ENCODE measurements at regions not wholly inside any gene's neighbourhood (a gene's known extent, or its start where the extent isn't known, plus 50 kb on each side); places are given as distances from the start of the nearest gene placed in this dataset.

- Histone ChIP-seq H3K4me3 (ENCODE audit: low read length) (no peak overlapping the region), H3K27me3 (ENCODE audit: low read length) (no peaks in the 10 kb centered on the region), H3K4me2 (ENCODE audit: low read depth, low read length, poor library complexity, severe bottlenecking) (no peak overlapping the region), H3K27ac (ENCODE audit: low read length) (no peak overlapping the region), H4K20me1 (ENCODE audit: insufficient read depth, low read depth, low read length) (no peaks in the 10 kb centered on the region), H3K4me1 (ENCODE audit: low read length) (no peaks in the 10 kb centered on the region), H3K9me2 (replicated peaks; ENCODE audit: insufficient read depth, low read length) (no peaks in the 10 kb centered on the region), H3K79me2 (ENCODE audit: low read length) (no peaks in the 10 kb centered on the region), H3K36me3 (ENCODE audit: insufficient read depth, low read length) (no peaks in the 10 kb centered on the region), H3K9me3 (ENCODE audit: low read length) (no peaks in the 10 kb centered on the region), H3K9ac (ENCODE audit: low read length) (no peak overlapping the region), H2AFZ (ENCODE audit: low read length) (no peak overlapping the region)
- no peak for DNase-seq
These were observed 349.6 kb upstream of the MKI67 start for GRCh38 chr10:128475686-128476367.

- H3K4me1 ChIP-seq (ENCODE audit: low read length), result no peaks in the 10 kb centered on the region
- H2AFZ ChIP-seq (ENCODE audit: low read length), result no peak overlapping the region
- H3K9me2 ChIP-seq (replicated peaks; ENCODE audit: insufficient read depth, low read length), result no peaks in the 10 kb centered on the region
- H3K9me3 ChIP-seq (ENCODE audit: low read length), result no peaks in the 10 kb centered on the region
- H3K79me2 ChIP-seq (ENCODE audit: low read length), result no peaks in the 10 kb centered on the region
- no peak overlapping the region for H3K27ac ChIP-seq (ENCODE audit: low read length)
- DNase-seq, result no peak
- H3K4me2 ChIP-seq (ENCODE audit: low read depth, low read length, poor library complexity, severe bottlenecking), result no peak overlapping the region
- H3K4me3 ChIP-seq (ENCODE audit: low read length), result no peak overlapping the region
- no peaks in the 10 kb centered on the region for H3K36me3 ChIP-seq (ENCODE audit: insufficient read depth, low read length)
- no peaks in the 10 kb centered on the region for H4K20me1 ChIP-seq (ENCODE audit: insufficient read depth, low read depth, low read length)
- no peaks in the 10 kb centered on the region for H3K27me3 ChIP-seq (ENCODE audit: low read length)
- H3K9ac ChIP-seq (ENCODE audit: low read length), result no peak overlapping the region
These were observed 350.1 kb upstream of the MKI67 start for GRCh38 chr10:128476368-128476725.

DNA sequence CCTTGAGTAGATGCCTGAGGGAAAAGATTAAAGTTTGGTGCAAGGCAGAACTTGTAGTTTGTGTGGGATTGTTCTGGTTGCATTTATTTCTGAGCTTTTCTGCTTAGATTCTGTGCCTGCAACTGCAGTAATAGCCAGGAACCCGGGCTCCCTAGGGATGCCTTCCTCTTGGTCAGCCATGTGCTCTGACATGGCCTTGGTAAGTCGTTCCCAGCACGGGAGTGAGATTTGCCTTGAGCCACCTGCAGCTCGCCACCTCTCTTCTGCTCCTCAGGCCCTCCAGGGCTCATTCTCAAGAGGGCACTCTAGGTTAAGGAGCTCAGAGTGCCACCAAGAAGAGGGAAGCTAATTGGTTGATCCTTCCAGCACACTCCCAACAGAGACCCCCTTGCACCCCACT lies 350.6 kb upstream of the MKI67 start:
- Histone ChIP-seq H3K9me2 (replicated peaks; ENCODE audit: insufficient read depth, low read length) (no peaks in the 10 kb centered on the region), H3K27me3 (ENCODE audit: low read length) (no peaks in the 10 kb centered on the region), H3K36me3 (ENCODE audit: insufficient read depth, low read length) (no peaks in the 10 kb centered on the region), H3K4me1 (ENCODE audit: low read length) (no peaks in the 10 kb centered on the region), H3K9me3 (ENCODE audit: low read length) (no peaks in the 10 kb centered on the region), H3K27ac (ENCODE audit: low read length) (no peak overlapping the region), H4K20me1 (ENCODE audit: insufficient read depth, low read depth, low read length) (no peaks in the 10 kb centered on the region), H3K4me3 (ENCODE audit: low read length) (no peak overlapping the region), H2AFZ (ENCODE audit: low read length) (no peak overlapping the region), H3K9ac (ENCODE audit: low read length) (no peak overlapping the region), H3K4me2 (ENCODE audit: low read depth, low read length, poor library complexity, severe bottlenecking) (no peak overlapping the region), H3K79me2 (ENCODE audit: low read length) (no peaks in the 10 kb centered on the region)
- no peak for DNase-seq

- Histone ChIP-seq H4K20me1 (ENCODE audit: insufficient read depth, low read depth, low read length) (no peaks in the 10 kb centered on the region), H2AFZ (ENCODE audit: low read length) (no peak overlapping the region), H3K36me3 (ENCODE audit: insufficient read depth, low read length) (no peaks in the 10 kb centered on the region), H3K27me3 (ENCODE audit: low read length) (no peaks in the 10 kb centered on the region), H3K9me3 (ENCODE audit: low read length) (no peaks in the 10 kb centered on the region), H3K4me3 (ENCODE audit: low read length) (no peak overlapping the region), H3K79me2 (ENCODE audit: low read length) (no peaks in the 10 kb centered on the region), H3K9ac (ENCODE audit: low read length) (no peak overlapping the region), H3K4me2 (ENCODE audit: low read depth, low read length, poor library complexity, severe bottlenecking) (no peak overlapping the region), H3K9me2 (replicated peaks; ENCODE audit: insufficient read depth, low read length) (no peaks in the 10 kb centered on the region), H3K4me1 (ENCODE audit: low read length) (no peaks in the 10 kb centered on the region), H3K27ac (ENCODE audit: low read length) (no peak overlapping the region)
- DNase-seq, result no peak
These were observed 354.4 kb upstream of the MKI67 start for GRCh38 chr10:128480601-128481000.

- Histone ChIP-seq H3K9me2 (replicated peaks; ENCODE audit: insufficient read depth, low read length) (no peaks in the 10 kb centered on the region), H3K4me3 (ENCODE audit: low read length) (no peak overlapping the region), H3K36me3 (ENCODE audit: insufficient read depth, low read length) (no peaks in the 10 kb centered on the region), H3K27ac (ENCODE audit: low read length) (no peak overlapping the region), H3K27me3 (ENCODE audit: low read length) (no peaks in the 10 kb centered on the region), H2AFZ (ENCODE audit: low read length) (no peak overlapping the region), H3K9ac (ENCODE audit: low read length) (no peak overlapping the region), H3K79me2 (ENCODE audit: low read length) (no peaks in the 10 kb centered on the region), H4K20me1 (ENCODE audit: insufficient read depth, low read depth, low read length) (no peaks in the 10 kb centered on the region), H3K4me1 (ENCODE audit: low read length) (no peaks in the 10 kb centered on the region), H3K9me3 (ENCODE audit: low read length) (no peaks in the 10 kb centered on the region), H3K4me2 (ENCODE audit: low read depth, low read length, poor library complexity, severe bottlenecking) (no peak overlapping the region)
- no peak for DNase-seq
These were observed 355.1 kb upstream of the MKI67 start for GRCh38 chr10:128481152-128481840.

- no peaks in the 10 kb centered on the region for H4K20me1 ChIP-seq (ENCODE audit: insufficient read depth, low read depth, low read length)
These were observed 355.8 kb upstream of the MKI67 start for GRCh38 chr10:128482052-128482451.

GRCh38 chr10:128483216-128483615 lies 357.0 kb upstream of the MKI67 start:
- H3K4me1 ChIP-seq (ENCODE audit: low read length), result peaks cover 1% of the 10 kb centered on the region
- H3K4me2 ChIP-seq (ENCODE audit: low read depth, low read length, poor library complexity, severe bottlenecking), result no peak overlapping the region
- no peak overlapping the region for H3K27ac ChIP-seq (ENCODE audit: low read length)
- H3K9ac ChIP-seq (ENCODE audit: low read length), result no peak overlapping the region
- no peak for DNase-seq
- H2AFZ ChIP-seq (ENCODE audit: low read length), result no peak overlapping the region
- H4K20me1 ChIP-seq (ENCODE audit: insufficient read depth, low read depth, low read length), result no peaks in the 10 kb centered on the region
- H3K36me3 ChIP-seq (ENCODE audit: insufficient read depth, low read length), result no peaks in the 10 kb centered on the region
- H3K9me3 ChIP-seq (ENCODE audit: low read length), result no peaks in the 10 kb centered on the region
- H3K4me3 ChIP-seq (ENCODE audit: low read length), result no peak overlapping the region
- H3K27me3 ChIP-seq (ENCODE audit: low read length), result no peaks in the 10 kb centered on the region
- no peaks in the 10 kb centered on the region for H3K79me2 ChIP-seq (ENCODE audit: low read length)
- no peaks in the 10 kb centered on the region for H3K9me2 ChIP-seq (replicated peaks; ENCODE audit: insufficient read depth, low read length)

More at GRCh38 chr10:128482052-128482451, 355.8 kb upstream of the MKI67 start:
- no peak overlapping the region for H2AFZ ChIP-seq (ENCODE audit: low read length)
- H3K9ac ChIP-seq (ENCODE audit: low read length), result no peak overlapping the region
- H3K27me3 ChIP-seq (ENCODE audit: low read length), result no peaks in the 10 kb centered on the region
- H3K36me3 ChIP-seq (ENCODE audit: insufficient read depth, low read length), result no peaks in the 10 kb centered on the region
- DNase-seq, result no peak
- H3K9me3 ChIP-seq (ENCODE audit: low read length), result no peaks in the 10 kb centered on the region
- no peak overlapping the region for H3K27ac ChIP-seq (ENCODE audit: low read length)
- H3K4me3 ChIP-seq (ENCODE audit: low read length), result no peak overlapping the region
- no peaks in the 10 kb centered on the region for H3K4me1 ChIP-seq (ENCODE audit: low read length)
- H3K79me2 ChIP-seq (ENCODE audit: low read length), result no peaks in the 10 kb centered on the region
- H3K4me2 ChIP-seq (ENCODE audit: low read depth, low read length, poor library complexity, severe bottlenecking), result no peak overlapping the region
- H3K9me2 ChIP-seq (replicated peaks; ENCODE audit: insufficient read depth, low read length), result no peaks in the 10 kb centered on the region

DNA sequence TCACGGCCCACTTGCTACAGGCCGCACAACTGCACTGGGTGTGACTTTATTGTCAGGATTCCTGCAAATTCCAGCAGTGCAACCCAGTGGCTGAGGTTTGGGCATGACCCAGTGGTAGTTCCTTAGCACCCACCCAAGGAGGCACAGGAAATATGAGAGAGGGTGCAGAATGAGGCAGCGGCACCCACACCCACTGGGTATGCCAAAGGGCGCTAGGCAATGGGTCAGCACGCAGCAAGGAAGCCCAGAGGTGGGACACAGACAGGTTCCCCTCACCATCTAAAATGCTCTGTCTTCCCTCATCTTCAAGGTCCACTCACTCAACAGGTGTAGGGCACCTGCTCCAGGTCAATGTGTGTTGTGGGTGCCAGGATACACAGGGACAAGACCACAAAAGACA lies 357.8 kb upstream of the MKI67 start:
- no peak overlapping the region for H3K9ac ChIP-seq (ENCODE audit: low read length)
- no peaks in the 10 kb centered on the region for H3K9me2 ChIP-seq (replicated peaks; ENCODE audit: insufficient read depth, low read length)
- H3K79me2 ChIP-seq (ENCODE audit: low read length), result no peaks in the 10 kb centered on the region
- H3K9me3 ChIP-seq (ENCODE audit: low read length), result no peaks in the 10 kb centered on the region
- DNase-seq, result no peak
- no peak overlapping the region for H3K4me2 ChIP-seq (ENCODE audit: low read depth, low read length, poor library complexity, severe bottlenecking)
- H3K4me3 ChIP-seq (ENCODE audit: low read length), result no peak overlapping the region
- no peaks in the 10 kb centered on the region for H3K27me3 ChIP-seq (ENCODE audit: low read length)
- H3K36me3 ChIP-seq (ENCODE audit: insufficient read depth, low read length), result no peaks in the 10 kb centered on the region
- peaks cover 10% of the 10 kb centered on the region for H3K4me1 ChIP-seq (ENCODE audit: low read length)
- no peak overlapping the region for H3K27ac ChIP-seq (ENCODE audit: low read length)
- no peak overlapping the region for H2AFZ ChIP-seq (ENCODE audit: low read length)
- no peaks in the 10 kb centered on the region for H4K20me1 ChIP-seq (ENCODE audit: insufficient read depth, low read depth, low read length)
